ENCODE measurements at regions not wholly inside any gene's neighbourhood (a gene's known extent, or its start where the extent isn't known, plus 50 kb on each side); places are given as distances from the start of the nearest gene placed in this dataset.

DNA sequence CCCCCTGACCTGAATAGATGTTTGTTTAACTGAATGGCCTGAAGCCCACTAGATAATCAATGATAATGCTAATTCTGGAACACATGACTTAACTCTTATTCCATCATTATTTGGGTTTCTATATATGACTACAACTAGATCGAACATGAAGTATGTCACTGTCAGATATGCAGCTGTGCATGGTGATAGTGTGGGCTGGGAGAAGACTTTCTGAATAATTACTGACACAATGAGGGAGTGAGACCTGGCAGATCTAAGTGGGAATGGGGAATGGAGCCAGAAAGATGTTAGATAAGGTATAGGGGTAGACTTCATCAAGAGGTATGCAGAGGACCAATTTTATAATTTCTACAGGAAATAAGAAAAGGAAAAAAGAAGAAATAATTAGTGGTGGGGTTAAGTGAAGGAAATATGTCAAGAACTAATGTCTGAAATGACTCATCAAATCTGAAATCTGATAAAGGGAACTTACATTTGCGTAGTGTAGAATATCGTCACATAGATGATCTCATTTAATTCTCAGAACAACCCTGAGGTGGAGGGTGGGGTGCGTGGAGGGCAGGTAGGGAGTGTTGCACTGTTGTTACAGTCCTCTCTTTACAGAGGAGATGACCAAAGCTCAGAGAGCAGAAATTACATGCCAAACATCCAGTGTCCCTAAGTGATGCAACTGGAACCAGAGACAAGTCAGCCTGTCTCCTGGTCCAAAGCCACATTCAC is 68.2 kb upstream of the EED start:
- Histone ChIP-seq H3K4me3 (replicated peaks in 1 of 3) (no peak overlapping the region), H3K27ac (no peak overlapping the region), H3K27me3 (no peaks in the 10 kb centered on the region), H3K4me1 (peaks cover 0 to 11% of the 10 kb centered on the region in 2 donors), H3K9me3 (no peaks in the 10 kb centered on the region), H3K36me3 (no peaks in the 10 kb centered on the region)
- WGBS, 2 donors, result 82 to 88% methylated on average over 4 of the region's 4 CpGs
- TF ChIP-seq POLR2A (IDR thresholded peaks at IDR 0.05), result no peak
- no peak for TF ChIP-seq CTCF (IDR thresholded peaks at IDR 0.05)
- intact Hi-C loops (cut with DNase I), result no loop called here
- no peak for DNase-seq

DNA sequence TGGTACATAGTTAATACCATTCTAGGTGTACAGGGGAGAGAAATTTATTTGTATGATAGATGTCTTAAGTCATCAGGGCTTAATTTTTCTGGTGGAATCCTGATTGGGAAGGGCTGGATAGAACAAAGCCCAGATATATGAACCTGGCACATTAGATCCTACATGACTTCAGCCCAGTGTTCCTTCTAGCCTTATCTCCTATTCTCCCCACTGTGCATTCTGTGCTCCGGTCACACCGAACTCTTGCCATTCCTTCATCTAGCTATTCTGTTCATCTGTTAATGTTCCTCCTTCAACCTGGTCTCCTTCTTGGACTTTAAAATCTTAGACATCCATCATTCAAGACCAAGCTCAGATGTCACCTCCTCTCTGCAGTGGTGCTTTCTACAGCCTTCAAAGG is 68.9 kb upstream of the EED start:
- no peak for DNase-seq
- no peak overlapping the region for H3K4me3 ChIP-seq (replicated peaks in 1 of 3)
- intact Hi-C loops (cut with DNase I), result no loop called here
- peaks cover 0 to 11% of the 10 kb centered on the region in 2 donors for H3K4me1 ChIP-seq
- H3K27ac ChIP-seq, result no peak overlapping the region
- 90 to 100% methylated on average over 2 of the region's 2 CpGs for whole genome bisulfite sequencing, 2 donors
- no peaks in the 10 kb centered on the region for H3K36me3 ChIP-seq
- H3K9me3 ChIP-seq, result no peaks in the 10 kb centered on the region
- TF ChIP-seq CTCF (IDR thresholded peaks at IDR 0.05) (no peak), POLR2A (IDR thresholded peaks at IDR 0.05) (no peak)
- no peaks in the 10 kb centered on the region for H3K27me3 ChIP-seq

- Histone ChIP-seq H3K27ac (no peak overlapping the region), H3K4me3 (replicated peaks in 1 of 3) (no peak overlapping the region)
- TF ChIP-seq CTCF (IDR thresholded peaks at IDR 0.05) (no peak), POLR2A (IDR thresholded peaks at IDR 0.05) (no peak)
Measured at GRCh38 chr11:86175191-86175590, 69.4 kb upstream of the EED start.

GRCh38 chr11:86174101-86175046 is 70.2 kb upstream of the EED start:
- Histone ChIP-seq H3K27me3 (no peaks in the 10 kb centered on the region), H3K4me3 (replicated peaks in 1 of 3) (no peak overlapping the region), H3K4me1 (peaks cover 0 to 11% of the 10 kb centered on the region in 2 donors), H3K36me3 (no peaks in the 10 kb centered on the region), H3K27ac (peak overlapping the region in 2 of 3 donors; percentile 38 to 46), H3K9me3 (no peaks in the 10 kb centered on the region)
- intact Hi-C loops (cut with DNase I), result no loop called here
- DNase-seq, result peak; percentile 18 to 28
- TF ChIP-seq POLR2A (IDR thresholded peaks at IDR 0.05), result no peak
- no peak for TF ChIP-seq CTCF (IDR thresholded peaks at IDR 0.05)
- 78% methylated on average over 8 of the region's 8 CpGs for WGBS, 2 donors

More at GRCh38 chr11:86175191-86175590, 69.4 kb upstream of the EED start:
- intact Hi-C loops (cut with DNase I), result no loop called here
- WGBS, 2 donors, result 91% methylated on average over 1 of the region's 1 CpG
- no peak for DNase-seq
- H3K4me1 ChIP-seq, result peaks cover 0 to 11% of the 10 kb centered on the region in 2 donors
- no peaks in the 10 kb centered on the region for H3K36me3 ChIP-seq
- H3K27me3 ChIP-seq, result no peaks in the 10 kb centered on the region
- H3K9me3 ChIP-seq, result no peaks in the 10 kb centered on the region

- no peaks in the 10 kb centered on the region for H3K27me3 ChIP-seq
- intact Hi-C loops (cut with DNase I), result no loop called here
- no peak overlapping the region for H3K4me3 ChIP-seq (replicated peaks in 1 of 3)
- H3K9me3 ChIP-seq, result no peaks in the 10 kb centered on the region
- TF ChIP-seq CTCF (IDR thresholded peaks at IDR 0.05) (no peak), POLR2A (IDR thresholded peaks at IDR 0.05) (no peak)
- H3K27ac ChIP-seq, result no peak overlapping the region
- peaks cover 0 to 11% of the 10 kb centered on the region in 2 donors for H3K4me1 ChIP-seq
- WGBS, 2 donors, result 71 to 88% methylated on average over 1 of the region's 1 CpG
- no peaks in the 10 kb centered on the region for H3K36me3 ChIP-seq
- DNase-seq, result no peak
Measured at GRCh38 chr11:86172894-86173293, 71.7 kb upstream of the EED start.

Measured in thyroid gland (tissue), 4 donors.